CD4-positive, alpha-beta T cell (primary cell): ENCODE measurements at regions not wholly inside any gene's neighbourhood (a gene's known extent, or its start where the extent isn't known, plus 50 kb on each side); places are given as distances from the start of the nearest gene placed in this dataset.

ENCODE experiments used
- ATAC-seq: fragments of 200-7000 bp; cut with Tn5 transposase; one replicate; pipeline ENCODE4 v1.10.0; 2022; ENCODE audit warnings: mild to moderate bottlenecking; ENCODE audit not compliant: poor library complexity
- CTCF ChIA-PET: fragments of 350-600 bp; sonication (Branson Sonifier 250); formaldehyde crosslinking; loops from one replicate; lab custom pipeline; 2021; ENCODE audit warnings: antibody characterized with exemption, inconsistent platforms; lab: Charles Lee
- POLR2A ChIA-PET: fragments of 350-600 bp; sonication (Branson Sonifier 250); formaldehyde crosslinking; loops from one replicate; lab custom pipeline; 2021; ENCODE audit warnings: antibody characterized with exemption, inconsistent platforms; lab: Charles Lee
- DNase-seq, 14 experiments: peaks; one replicate each; pipeline ENCODE4 v3.0.0-alpha.2; 2013 to 2020; ENCODE audit warnings: mixed read lengths in 2 of 14
- H3K27ac ChIP-seq, 2 donors: one replicate each; pipeline versions ENCODE4 v1.5.1 to v1.7.0; 2013; ENCODE audit warnings: low read length in 2 of 2, low read depth in 1 of 2, mild to moderate bottlenecking in 1 of 2
- H3K27me3 ChIP-seq, 2 experiments: 1 replicate in 1 of 2; 2 replicates in 1 of 2; pipeline versions ENCODE4 v1.6.1 to v1.7.0; 2013; ENCODE audit warnings: low read length in 2 of 2, control low read depth in 1 of 2, mild to moderate bottlenecking in 1 of 2, moderate library complexity in 1 of 2; ENCODE audit not compliant: insufficient read depth in 2 of 2, control insufficient read depth in 1 of 2
- H3K36me3 ChIP-seq: one replicate; pipeline ENCODE4 v1.6.1; 2013; ENCODE audit warnings: low read length, control low read depth; ENCODE audit not compliant: insufficient read depth
- H3K4me1 ChIP-seq: one replicate; pipeline ENCODE4 v1.6.1; 2013; ENCODE audit warnings: low read length, control low read depth; ENCODE audit not compliant: insufficient read depth
- H3K4me3 ChIP-seq: one replicate; pipeline ENCODE4 v1.5.1; 2013; ENCODE audit warnings: mild to moderate bottlenecking, low read length, moderate library complexity
- H3K9me3 ChIP-seq, 2 experiments: 1 replicate in 1 of 2; 2 replicates in 1 of 2; pipeline versions ENCODE4 v1.6.1 to v1.7.0; 2013; ENCODE audit warnings: low read length in 2 of 2, mild to moderate bottlenecking in 2 of 2, control low read depth in 1 of 2, moderate library complexity in 1 of 2; ENCODE audit not compliant: control insufficient read depth in 1 of 2, insufficient read depth in 1 of 2
- H3K27ac Mint-ChIP-seq: one replicate; pipeline ENCODE4 v1.8.0; 2020; ENCODE audit warnings: mixed read lengths
- H3K27me3 Mint-ChIP-seq: one replicate; pipeline ENCODE4 v1.8.0; 2021; ENCODE audit warnings: mixed read lengths
- H3K36me3 Mint-ChIP-seq: one replicate; pipeline ENCODE4 v1.8.0; 2021; ENCODE audit warnings: low read depth, mixed read lengths
- H3K4me1 Mint-ChIP-seq: one replicate; pipeline ENCODE4 v1.8.0; 2021; ENCODE audit warnings: low read depth, mixed read lengths
- H3K4me3 Mint-ChIP-seq: one replicate; pipeline ENCODE4 v1.8.0; 2020; ENCODE audit warnings: mild to moderate bottlenecking, mixed read lengths
- H3K9me3 Mint-ChIP-seq: one replicate; pipeline ENCODE4 v1.8.0; 2020; ENCODE audit warnings: mixed read lengths
- intact Hi-C, 2 experiments: fragments of 100-400 bp; cut with DNase I in 1 of 2; cut with micrococcal nuclease in 1 of 2; formaldehyde crosslinking; loops; one replicate each; pipeline versions ENCODE4 v1.15.1 to v1.9.0; 2023 to 2025; cut with DNase I, micrococcal nuclease
- TF ChIP-seq, protein P1 (sequence below): fragments of 200-600 bp; IDR thresholded peaks from one replicate; pipeline ENCODE4 v1.8.0; 2022; ENCODE audit warnings: antibody characterized with exemption, mild to moderate bottlenecking

DNA sequence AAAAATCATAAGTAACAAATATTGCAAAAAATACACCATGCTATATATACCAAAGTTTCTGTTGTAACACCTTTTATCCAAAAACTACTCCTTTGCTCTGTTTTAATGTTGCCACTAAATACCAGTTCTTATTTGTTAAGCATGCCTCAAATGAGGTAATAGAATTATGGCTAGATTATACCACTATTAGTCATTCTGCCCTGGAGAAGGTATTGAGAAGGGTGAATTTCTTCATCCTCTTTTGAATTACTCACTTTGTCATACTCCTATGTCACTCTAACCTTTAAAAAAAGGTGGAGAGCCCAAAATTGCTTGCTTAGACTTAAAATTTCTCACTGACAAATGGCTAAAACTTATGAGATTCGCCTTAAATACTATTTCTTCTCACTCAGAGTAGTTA, 750.9 kb downstream of the MAT2B start:
- CTCF ChIA-PET: no interaction called here
- DNase-seq: no peak

DNA sequence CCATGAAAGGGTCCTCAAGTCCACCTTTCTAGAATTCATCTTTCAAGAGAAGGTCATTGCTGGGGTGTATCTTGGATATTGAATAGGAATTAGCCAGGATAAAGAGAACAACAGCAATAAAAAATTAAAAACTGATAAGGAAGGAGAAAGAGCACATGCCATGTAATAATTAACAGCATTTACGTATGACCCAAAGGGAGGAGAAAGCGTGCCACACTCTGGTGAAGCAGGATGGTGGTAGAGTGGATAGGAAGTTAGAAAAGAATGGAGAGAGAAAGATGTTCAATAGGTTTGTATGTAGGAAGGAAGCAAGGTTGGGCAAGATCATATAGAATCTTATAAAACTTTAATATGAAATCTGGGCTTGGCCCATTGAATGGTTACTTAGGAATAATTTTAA, 751.5 kb downstream of the MAT2B start:
- Mint-ChIP-seq H3K27ac (no peak overlapping the region), H3K36me3 (no peaks in the 10 kb centered on the region), H3K4me1 (no peaks in the 10 kb centered on the region), H3K9me3 (peaks cover 7% of the 10 kb centered on the region), H3K27me3 (no peaks in the 10 kb centered on the region), H3K4me3 (no peak overlapping the region)
- Histone ChIP-seq H3K27ac (no peak overlapping the region), H3K4me1 (no peaks in the 10 kb centered on the region), H3K36me3 (no peaks in the 10 kb centered on the region), H3K4me3 (no peak overlapping the region), H3K27me3 (no peaks in the 10 kb centered on the region), H3K9me3 (peaks cover 0 to 6% of the 10 kb centered on the region in 2 experiments)
- no peak for DNase-seq
- ChIA-PET POLR2A (no interaction called here), CTCF (no interaction called here)
- intact Hi-C loops: no loop called here
- no peak for ATAC-seq
- TF ChIP-seq, protein P1, sequence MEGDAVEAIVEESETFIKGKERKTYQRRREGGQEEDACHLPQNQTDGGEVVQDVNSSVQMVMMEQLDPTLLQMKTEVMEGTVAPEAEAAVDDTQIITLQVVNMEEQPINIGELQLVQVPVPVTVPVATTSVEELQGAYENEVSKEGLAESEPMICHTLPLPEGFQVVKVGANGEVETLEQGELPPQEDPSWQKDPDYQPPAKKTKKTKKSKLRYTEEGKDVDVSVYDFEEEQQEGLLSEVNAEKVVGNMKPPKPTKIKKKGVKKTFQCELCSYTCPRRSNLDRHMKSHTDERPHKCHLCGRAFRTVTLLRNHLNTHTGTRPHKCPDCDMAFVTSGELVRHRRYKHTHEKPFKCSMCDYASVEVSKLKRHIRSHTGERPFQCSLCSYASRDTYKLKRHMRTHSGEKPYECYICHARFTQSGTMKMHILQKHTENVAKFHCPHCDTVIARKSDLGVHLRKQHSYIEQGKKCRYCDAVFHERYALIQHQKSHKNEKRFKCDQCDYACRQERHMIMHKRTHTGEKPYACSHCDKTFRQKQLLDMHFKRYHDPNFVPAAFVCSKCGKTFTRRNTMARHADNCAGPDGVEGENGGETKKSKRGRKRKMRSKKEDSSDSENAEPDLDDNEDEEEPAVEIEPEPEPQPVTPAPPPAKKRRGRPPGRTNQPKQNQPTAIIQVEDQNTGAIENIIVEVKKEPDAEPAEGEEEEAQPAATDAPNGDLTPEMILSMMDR: no peak

More for the DNA sequence above, 750.9 kb downstream of the MAT2B start:
- ATAC-seq: no peak
- H3K27me3 Mint-ChIP-seq: no peaks in the 10 kb centered on the region
- Histone ChIP-seq H3K36me3 (no peaks in the 10 kb centered on the region), H3K27ac (no peak overlapping the region), H3K4me1 (no peaks in the 10 kb centered on the region), H3K27me3 (no peaks in the 10 kb centered on the region), H3K9me3 (peaks cover 0 to 6% of the 10 kb centered on the region in 2 experiments), H3K4me3 (no peak overlapping the region)
- TF ChIP-seq, protein P1: no peak
- H3K36me3 Mint-ChIP-seq: no peaks in the 10 kb centered on the region
- intact Hi-C loops: no loop called here
- no peak overlapping the region for H3K27ac Mint-ChIP-seq
- peaks cover 7% of the 10 kb centered on the region for H3K9me3 Mint-ChIP-seq
- H3K4me1 Mint-ChIP-seq: no peaks in the 10 kb centered on the region
- no peak overlapping the region for H3K4me3 Mint-ChIP-seq
- POLR2A ChIA-PET: no interaction called here

DNA sequence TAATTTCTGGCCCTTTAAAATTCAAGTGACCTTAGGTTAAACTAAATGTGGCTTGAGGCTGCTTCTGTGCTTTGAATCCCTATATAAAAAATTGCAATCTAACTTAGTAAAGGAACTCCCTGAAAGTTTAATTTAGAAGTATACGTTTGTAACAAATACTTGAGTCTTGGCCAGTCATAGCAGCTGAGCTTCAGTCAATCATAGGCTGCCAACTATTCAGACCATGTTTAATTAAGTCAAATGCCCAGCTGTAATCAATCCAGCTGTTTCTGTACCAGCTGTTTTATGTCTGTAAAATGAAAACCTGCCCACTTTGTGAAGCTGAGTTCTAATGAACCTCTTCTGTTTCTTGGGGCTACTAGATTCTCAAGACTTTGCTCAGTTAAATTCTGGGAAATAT, 760.1 kb downstream of the MAT2B start:
- Histone ChIP-seq H3K27me3 (no peaks in the 10 kb centered on the region), H3K36me3 (no peaks in the 10 kb centered on the region), H3K27ac (no peak overlapping the region), H3K9me3 (no peaks in the 10 kb centered on the region), H3K4me1 (no peaks in the 10 kb centered on the region), H3K4me3 (no peak overlapping the region)
- intact Hi-C loops: no loop called here
- Mint-ChIP-seq H3K27me3 (no peaks in the 10 kb centered on the region), H3K27ac (no peak overlapping the region), H3K4me1 (no peaks in the 10 kb centered on the region), H3K36me3 (no peaks in the 10 kb centered on the region), H3K4me3 (no peak overlapping the region), H3K9me3 (peaks cover 3% of the 10 kb centered on the region)
- TF ChIP-seq, protein P1: no peak
- ATAC-seq: no peak
- ChIA-PET CTCF (no interaction called here), POLR2A (no interaction called here)
- no peak for DNase-seq
